ENCODE measurements at regions not wholly inside any gene's neighbourhood (a gene's known extent, or its start where the extent isn't known, plus 50 kb on each side); places are given as distances from the start of the nearest gene placed in this dataset.
"Not testable (repeated sequence)": the region's sequence is repeated elsewhere in the genome, so short reads cannot be mapped to it uniquely, and the experiment has no call there.

DNA sequence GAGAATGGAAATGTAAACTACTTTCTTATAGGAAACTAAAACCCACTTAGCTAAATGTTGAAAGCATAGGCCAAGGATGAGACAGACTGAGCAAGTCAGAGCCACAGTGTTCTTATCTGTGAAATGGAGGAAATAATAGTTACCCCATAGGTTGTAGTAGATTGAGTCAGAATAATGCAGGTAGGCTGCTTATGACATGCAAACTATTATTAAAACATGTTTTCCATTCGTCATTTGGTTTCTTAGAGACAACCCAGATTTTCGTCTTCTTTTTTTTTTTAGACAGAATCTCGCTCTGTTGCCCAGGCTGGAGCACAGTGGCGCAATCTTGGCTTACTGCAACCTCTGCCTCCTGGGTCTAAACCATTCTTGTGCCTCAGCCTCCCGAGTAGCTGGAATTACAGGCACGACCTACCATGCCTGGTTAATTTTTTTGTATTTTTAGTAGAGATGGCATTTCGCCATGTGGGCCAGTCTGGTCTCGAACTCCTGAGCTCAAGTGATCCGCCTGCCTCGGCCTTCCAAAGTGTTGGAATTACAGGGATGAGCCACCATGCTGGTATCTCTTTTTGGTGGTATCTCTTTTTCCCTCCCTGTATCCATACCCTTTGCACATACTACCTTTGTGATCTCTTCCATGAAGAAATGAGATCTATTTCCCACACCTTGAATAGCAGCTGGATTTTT is 196.5 kb upstream of the ZNF217 start:
- no peaks in the 10 kb centered on the region for H3K9me3 ChIP-seq (ENCODE audit: insufficient read depth, low read length)
- H3K4me3 ChIP-seq (ENCODE audit: insufficient read depth, low read length, poor library complexity, severe bottlenecking): no peak overlapping the region
- no peaks in the 10 kb centered on the region for H3K36me3 ChIP-seq (ENCODE audit: low read length)
- no peak overlapping the region for H2AFZ ChIP-seq (ENCODE audit: low read depth, low read length, severe bottlenecking)
- H4K20me1 ChIP-seq (ENCODE audit: low read depth, low read length): no peaks in the 10 kb centered on the region
- H3K27me3 ChIP-seq (ENCODE audit: low read length): no peaks in the 10 kb centered on the region
- no peaks in the 10 kb centered on the region for H3K9me2 ChIP-seq (replicated peaks; ENCODE audit: insufficient read depth, low read length)
- no peak overlapping the region for H3K4me2 ChIP-seq (ENCODE audit: low read depth, low read length, poor library complexity, severe bottlenecking)
- no peak overlapping the region for H3K27ac ChIP-seq (ENCODE audit: low read depth, low read length)
- TF ChIP-seq, protein P1, sequence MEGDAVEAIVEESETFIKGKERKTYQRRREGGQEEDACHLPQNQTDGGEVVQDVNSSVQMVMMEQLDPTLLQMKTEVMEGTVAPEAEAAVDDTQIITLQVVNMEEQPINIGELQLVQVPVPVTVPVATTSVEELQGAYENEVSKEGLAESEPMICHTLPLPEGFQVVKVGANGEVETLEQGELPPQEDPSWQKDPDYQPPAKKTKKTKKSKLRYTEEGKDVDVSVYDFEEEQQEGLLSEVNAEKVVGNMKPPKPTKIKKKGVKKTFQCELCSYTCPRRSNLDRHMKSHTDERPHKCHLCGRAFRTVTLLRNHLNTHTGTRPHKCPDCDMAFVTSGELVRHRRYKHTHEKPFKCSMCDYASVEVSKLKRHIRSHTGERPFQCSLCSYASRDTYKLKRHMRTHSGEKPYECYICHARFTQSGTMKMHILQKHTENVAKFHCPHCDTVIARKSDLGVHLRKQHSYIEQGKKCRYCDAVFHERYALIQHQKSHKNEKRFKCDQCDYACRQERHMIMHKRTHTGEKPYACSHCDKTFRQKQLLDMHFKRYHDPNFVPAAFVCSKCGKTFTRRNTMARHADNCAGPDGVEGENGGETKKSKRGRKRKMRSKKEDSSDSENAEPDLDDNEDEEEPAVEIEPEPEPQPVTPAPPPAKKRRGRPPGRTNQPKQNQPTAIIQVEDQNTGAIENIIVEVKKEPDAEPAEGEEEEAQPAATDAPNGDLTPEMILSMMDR (IDR thresholded peaks at IDR 0.05; ENCODE audit: insufficient read depth, low read length, poor library complexity, severe bottlenecking): no peak
- no peak for TF ChIP-seq EZH2phosphoT487 (conservative IDR thresholded peaks at IDR 0.05; ENCODE audit: low read length)
- H3K79me2 ChIP-seq (ENCODE audit: insufficient read depth, low read length): no peaks in the 10 kb centered on the region
- no peaks in the 10 kb centered on the region for H3F3A ChIP-seq (ENCODE audit: insufficient read depth)
- no peak overlapping the region for H3K9ac ChIP-seq (ENCODE audit: low read length)

DNA sequence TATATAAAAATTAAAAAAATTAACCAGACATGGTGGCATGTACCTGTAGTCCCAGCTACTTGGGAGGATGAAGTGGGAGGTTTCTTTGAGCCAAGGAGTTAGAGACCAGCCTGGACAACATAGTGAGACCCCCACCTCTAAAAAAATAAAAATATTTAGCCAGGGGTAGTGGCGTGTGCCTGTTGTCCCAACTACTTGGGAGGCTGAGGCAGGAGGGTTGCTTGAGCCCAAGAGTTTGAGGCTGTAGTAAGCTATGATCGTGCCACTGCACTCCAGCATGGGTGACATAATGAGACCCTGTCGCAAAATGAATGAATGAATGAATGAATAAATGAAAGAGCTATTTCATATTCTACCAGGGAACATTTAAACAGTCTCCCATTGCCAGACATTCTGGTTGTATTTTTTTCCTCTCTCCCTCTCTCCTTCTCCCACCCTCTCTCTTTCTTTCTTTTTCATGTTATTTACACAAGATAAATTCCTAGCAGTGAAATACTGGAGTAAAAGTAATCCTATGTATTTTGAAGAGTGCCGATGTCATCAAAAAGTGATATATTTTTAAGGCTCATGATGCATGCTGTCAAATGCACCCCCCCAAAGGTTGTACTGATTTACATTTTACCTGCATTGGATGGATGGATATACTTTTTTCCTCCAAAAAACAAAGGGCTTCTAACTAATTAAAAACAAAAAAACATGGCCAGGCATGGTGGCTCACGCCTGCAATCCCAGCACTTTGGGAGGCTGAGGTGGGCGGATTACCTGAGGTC is 194.8 kb upstream of the ZNF217 start:
- no peak for TF ChIP-seq EZH2phosphoT487 (conservative IDR thresholded peaks at IDR 0.05; ENCODE audit: low read length)
- TF ChIP-seq, protein P1 (IDR thresholded peaks at IDR 0.05; ENCODE audit: insufficient read depth, low read length, poor library complexity, severe bottlenecking): no peak
- Histone ChIP-seq H3K79me2 (ENCODE audit: insufficient read depth, low read length) (no peaks in the 10 kb centered on the region), H3F3A (ENCODE audit: insufficient read depth) (no peaks in the 10 kb centered on the region), H3K4me3 (ENCODE audit: insufficient read depth, low read length, poor library complexity, severe bottlenecking) (no peak overlapping the region), H2AFZ (ENCODE audit: low read depth, low read length, severe bottlenecking) (no peak overlapping the region), H3K9me2 (replicated peaks; ENCODE audit: insufficient read depth, low read length) (no peaks in the 10 kb centered on the region), H3K27ac (ENCODE audit: low read depth, low read length) (no peak overlapping the region), H4K20me1 (ENCODE audit: low read depth, low read length) (no peaks in the 10 kb centered on the region), H3K4me2 (ENCODE audit: low read depth, low read length, poor library complexity, severe bottlenecking) (no peak overlapping the region), H3K27me3 (ENCODE audit: low read length) (no peaks in the 10 kb centered on the region), H3K9me3 (ENCODE audit: insufficient read depth, low read length) (no peaks in the 10 kb centered on the region), H3K9ac (ENCODE audit: low read length) (no peak overlapping the region), H3K36me3 (ENCODE audit: low read length) (no peaks in the 10 kb centered on the region)

DNA sequence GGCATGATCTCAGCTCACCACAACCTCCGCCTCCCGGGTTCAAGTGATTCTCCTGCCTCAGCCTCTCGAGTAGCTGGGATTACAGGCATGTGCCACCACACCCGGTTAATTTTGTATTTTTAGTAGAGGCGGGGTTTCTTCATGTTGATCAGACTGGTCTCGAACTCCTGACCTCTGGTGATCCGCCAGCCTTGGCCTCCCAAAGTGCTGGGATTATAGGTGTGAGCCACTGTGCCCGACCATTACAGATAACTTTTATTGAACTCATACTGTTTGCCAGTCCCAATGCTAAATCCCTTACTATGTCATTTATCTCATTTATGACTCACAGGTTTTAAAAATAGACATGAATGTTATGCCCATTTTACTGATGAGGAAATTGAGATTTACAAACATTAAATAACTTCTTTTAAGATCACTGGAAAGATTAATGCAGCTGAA is 193.9 kb upstream of the ZNF217 start:
- H3K27ac ChIP-seq (ENCODE audit: low read depth, low read length); H3K79me2 ChIP-seq (ENCODE audit: insufficient read depth, low read length); H4K20me1 ChIP-seq (ENCODE audit: low read depth, low read length): not testable (repeated sequence)

More for the DNA sequence above, 193.9 kb upstream of the ZNF217 start:
- H3K36me3 ChIP-seq (ENCODE audit: low read length); H3K4me2 ChIP-seq (ENCODE audit: low read depth, low read length, poor library complexity, severe bottlenecking); H3K4me3 ChIP-seq (ENCODE audit: insufficient read depth, low read length, poor library complexity, severe bottlenecking); H3F3A ChIP-seq (ENCODE audit: insufficient read depth); H3K9me3 ChIP-seq (ENCODE audit: insufficient read depth, low read length); H2AFZ ChIP-seq (ENCODE audit: low read depth, low read length, severe bottlenecking); H3K9ac ChIP-seq (ENCODE audit: low read length); H3K9me2 ChIP-seq (replicated peaks; ENCODE audit: insufficient read depth, low read length); H3K27me3 ChIP-seq (ENCODE audit: low read length): not testable (repeated sequence)

All from SU-DHL-6 (cell line).